ENCODE measurements at regions not wholly inside any gene's neighbourhood (a gene's known extent, or its start where the extent isn't known, plus 50 kb on each side); places are given as distances from the start of the nearest gene placed in this dataset.

GRCh38 chr11:91310085-91310484 is 914.5 kb upstream of the FAT3 start:
- TF ChIP-seq GABPA (IDR thresholded peaks at IDR 0.05; ENCODE audit: low read depth) (no peak), SPI1 (IDR thresholded peaks at IDR 0.05; ENCODE audit: borderline replicate concordance, low read depth) (no peak), POLR2AphosphoS5 (IDR thresholded peaks at IDR 0.05; ENCODE audit: low read depth) (no peak), CTCF (IDR thresholded peaks at IDR 0.05; ENCODE audit: insufficient read depth, low read length) (no peak), REST (IDR thresholded peaks at IDR 0.05; ENCODE audit: insufficient replicate concordance, low read depth) (no peak)
- Histone ChIP-seq H3K27me3 (ENCODE audit: insufficient read depth, poor library complexity, severe bottlenecking) (no peaks in the 10 kb centered on the region), H3K27ac (replicated peaks) (no peak overlapping the region), H3K4me3 (replicated peaks; ENCODE audit: insufficient read depth, low read length) (no peak overlapping the region)
- DNase-seq (ENCODE audit: low read depth in 1 of 2, low spot score in 1 of 2): no peak

GRCh38 chr11:91308069-91308468 is 916.5 kb upstream of the FAT3 start:
- Histone ChIP-seq H3K27me3 (ENCODE audit: insufficient read depth, poor library complexity, severe bottlenecking) (no peaks in the 10 kb centered on the region), H3K27ac (replicated peaks) (no peak overlapping the region), H3K4me3 (replicated peaks; ENCODE audit: insufficient read depth, low read length) (no peak overlapping the region)
- TF ChIP-seq SPI1 (IDR thresholded peaks at IDR 0.05; ENCODE audit: borderline replicate concordance, low read depth) (no peak), CTCF (IDR thresholded peaks at IDR 0.05; ENCODE audit: insufficient read depth, low read length) (no peak), POLR2AphosphoS5 (IDR thresholded peaks at IDR 0.05; ENCODE audit: low read depth) (no peak), GABPA (IDR thresholded peaks at IDR 0.05; ENCODE audit: low read depth) (no peak), REST (IDR thresholded peaks at IDR 0.05; ENCODE audit: insufficient replicate concordance, low read depth) (no peak)
- DNase-seq (ENCODE audit: low read depth in 1 of 2, low spot score in 1 of 2): no peak

- Histone ChIP-seq H3K27me3 (ENCODE audit: insufficient read depth, poor library complexity, severe bottlenecking) (no peaks in the 10 kb centered on the region), H3K4me3 (replicated peaks; ENCODE audit: insufficient read depth, low read length) (no peak overlapping the region), H3K27ac (replicated peaks) (no peak overlapping the region)
- no peak for DNase-seq (ENCODE audit: low read depth in 1 of 2, low spot score in 1 of 2)
- TF ChIP-seq POLR2AphosphoS5 (IDR thresholded peaks at IDR 0.05; ENCODE audit: low read depth) (no peak), CTCF (IDR thresholded peaks at IDR 0.05; ENCODE audit: insufficient read depth, low read length) (no peak), REST (IDR thresholded peaks at IDR 0.05; ENCODE audit: insufficient replicate concordance, low read depth) (no peak), SPI1 (IDR thresholded peaks at IDR 0.05; ENCODE audit: borderline replicate concordance, low read depth) (no peak), GABPA (IDR thresholded peaks at IDR 0.05; ENCODE audit: low read depth) (no peak)
Observed at GRCh38 chr11:91305402-91305801, 919.2 kb upstream of the FAT3 start.
